Transverse colon (tissue), 4 donors: ENCODE measurements at regions not wholly inside any gene's neighbourhood (a gene's known extent, or its start where the extent isn't known, plus 50 kb on each side); places are given as distances from the start of the nearest gene placed in this dataset.

ENCODE experiments used
- EP300 ChIP-seq: sonication (generic); formaldehyde crosslinking; IDR thresholded peaks from one replicate; pipeline ENCODE4 v1.6.1; 2017; ENCODE audit warnings: antibody characterized with exemption, low read depth
- POLR2A ChIP-seq: fragments of 450-650 bp; IDR thresholded peaks from one replicate; pipeline ENCODE4 v1.6.1; 2016; ENCODE audit warnings: antibody characterized with exemption, mild to moderate bottlenecking, moderate library complexity
- POLR2AphosphoS5 ChIP-seq, 3 donors: sonication (generic); formaldehyde crosslinking; IDR thresholded peaks; one replicate each; pipeline ENCODE4 v1.6.1; 2016; ENCODE audit warnings: antibody characterized with exemption in 3 of 3
- TF ChIP-seq, protein P1 (sequence below), 5 experiments: fragments of 200-600 bp in 3 of 5; fragments of 450-650 bp in 2 of 5; sonication (generic) in 3 of 5; IDR thresholded peaks; 1 replicate in 2 of 5; 2 replicates in 3 of 5; pipeline ENCODE4 v1.5.1; 2016 to 2017; ENCODE audit warnings: antibody characterized with exemption in 5 of 5, inconsistent platforms in 3 of 5, mild to moderate bottlenecking in 2 of 5, moderate library complexity in 1 of 5

DNA sequence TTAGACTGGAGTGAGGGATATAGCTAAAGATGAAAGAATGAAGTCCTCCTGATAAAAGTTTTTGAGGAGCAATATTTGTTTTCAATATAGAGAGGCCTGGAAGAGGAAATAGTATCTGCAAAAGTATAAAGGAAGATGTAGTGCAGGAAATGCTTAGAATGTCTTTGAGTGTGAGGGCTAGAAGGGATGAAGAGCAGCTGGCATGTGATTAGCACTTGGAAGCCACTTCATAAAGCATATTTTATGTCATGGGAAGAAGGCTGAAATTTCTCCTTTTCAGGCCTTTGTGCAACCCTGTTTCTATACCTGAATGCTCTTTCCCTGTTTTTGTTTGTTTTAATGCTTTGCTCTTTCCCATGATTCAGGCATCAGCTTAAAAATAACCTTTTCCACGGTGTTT lies 323.3 kb upstream of the DEPDC1 start:
- TF ChIP-seq, protein P1, sequence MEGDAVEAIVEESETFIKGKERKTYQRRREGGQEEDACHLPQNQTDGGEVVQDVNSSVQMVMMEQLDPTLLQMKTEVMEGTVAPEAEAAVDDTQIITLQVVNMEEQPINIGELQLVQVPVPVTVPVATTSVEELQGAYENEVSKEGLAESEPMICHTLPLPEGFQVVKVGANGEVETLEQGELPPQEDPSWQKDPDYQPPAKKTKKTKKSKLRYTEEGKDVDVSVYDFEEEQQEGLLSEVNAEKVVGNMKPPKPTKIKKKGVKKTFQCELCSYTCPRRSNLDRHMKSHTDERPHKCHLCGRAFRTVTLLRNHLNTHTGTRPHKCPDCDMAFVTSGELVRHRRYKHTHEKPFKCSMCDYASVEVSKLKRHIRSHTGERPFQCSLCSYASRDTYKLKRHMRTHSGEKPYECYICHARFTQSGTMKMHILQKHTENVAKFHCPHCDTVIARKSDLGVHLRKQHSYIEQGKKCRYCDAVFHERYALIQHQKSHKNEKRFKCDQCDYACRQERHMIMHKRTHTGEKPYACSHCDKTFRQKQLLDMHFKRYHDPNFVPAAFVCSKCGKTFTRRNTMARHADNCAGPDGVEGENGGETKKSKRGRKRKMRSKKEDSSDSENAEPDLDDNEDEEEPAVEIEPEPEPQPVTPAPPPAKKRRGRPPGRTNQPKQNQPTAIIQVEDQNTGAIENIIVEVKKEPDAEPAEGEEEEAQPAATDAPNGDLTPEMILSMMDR (IDR thresholded peaks at IDR 0.05), result no peak
- TF ChIP-seq POLR2AphosphoS5 (IDR thresholded peaks at IDR 0.05), result no peak
- no peak for TF ChIP-seq POLR2A
- no peak for TF ChIP-seq EP300
